Stimulated activated CD4-positive, alpha-beta T cell treated with anti-CD3 and anti-CD28 coated beads, Interleukin-1b, Interleukin-23, amount 100 ng/mL, for 4 hours (primary cell): ENCODE measurements at regions not wholly inside any gene's neighbourhood (a gene's known extent, or its start where the extent isn't known, plus 50 kb on each side); places are given as distances from the start of the nearest gene placed in this dataset.

ENCODE experiments used
- DNase-seq, 2 donors: peaks; one replicate each; pipeline ENCODE4 v3.0.0-alpha.2; 2020; ENCODE audit warnings: low read depth in 2 of 2

- no peak for DNase-seq
Measured at GRCh38 chr3:181660337-181660736, 51.4 kb upstream of the SOX2 start.

DNA sequence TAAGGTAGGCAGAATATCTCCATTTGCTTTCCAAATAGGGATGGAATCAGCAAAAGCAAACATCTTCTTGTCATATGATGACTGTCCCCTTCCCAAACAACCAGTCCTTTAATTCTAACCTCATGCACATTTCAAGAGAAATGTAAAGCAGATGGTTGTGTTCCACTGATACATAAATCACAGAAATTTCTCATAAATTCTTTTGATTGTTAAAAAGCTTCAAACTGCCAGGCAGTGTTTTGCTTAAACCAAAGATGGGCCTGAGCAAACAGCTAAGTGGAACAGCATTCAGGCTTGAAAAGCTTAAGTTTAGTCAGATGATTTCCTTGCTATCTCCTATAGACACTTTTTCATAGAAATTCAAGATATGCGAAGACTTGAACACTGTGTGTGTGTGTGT, 74.3 kb upstream of the SOX2 start:
- DNase-seq: no peak

DNA sequence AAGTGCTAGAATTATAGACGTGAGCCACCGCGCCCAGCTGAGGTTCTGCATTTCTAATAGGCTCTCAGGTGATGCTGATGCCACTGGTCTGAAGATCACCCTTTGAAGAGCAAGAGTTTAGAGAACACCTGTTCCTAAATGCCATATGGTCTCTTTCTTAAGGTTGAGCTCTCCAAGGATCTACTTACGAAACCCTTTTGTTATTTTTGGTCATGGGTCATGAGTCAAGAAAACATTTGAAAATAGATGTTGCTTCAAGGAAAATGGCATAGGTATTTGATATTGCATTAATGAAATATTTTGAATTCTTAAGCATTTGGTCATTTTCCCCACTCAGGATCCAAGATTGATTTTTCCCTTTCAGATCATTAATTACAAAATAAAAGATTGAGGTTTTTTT, 74.7 kb upstream of the SOX2 start:
- DNase-seq: no peak

- no peak for DNase-seq
Measured at GRCh38 chr3:181635141-181635540, 76.6 kb upstream of the SOX2 start.

GRCh38 chr3:181633556-181633955, 78.2 kb upstream of the SOX2 start:
- no peak for DNase-seq

GRCh38 chr3:181631901-181632300, 79.8 kb upstream of the SOX2 start:
- DNase-seq: no peak

DNA sequence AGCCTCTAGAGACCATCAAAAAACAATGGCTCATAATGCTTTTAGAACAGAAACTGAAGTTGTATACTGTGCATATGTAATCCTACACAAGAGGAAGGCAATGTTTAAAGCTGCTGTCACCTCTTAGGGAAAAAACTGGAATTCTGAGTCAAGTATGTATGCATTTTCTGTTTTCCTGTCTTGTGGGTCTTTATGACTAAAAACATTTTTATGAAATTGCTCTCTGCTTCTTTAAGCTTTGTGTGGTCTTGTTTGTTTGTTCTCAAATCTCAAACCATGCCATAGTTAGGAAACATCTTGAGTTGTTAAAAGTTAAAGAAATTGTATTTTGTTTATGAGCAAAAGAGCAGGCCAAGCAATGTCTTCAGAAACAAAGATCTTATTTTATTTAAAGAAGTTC, 80.9 kb upstream of the SOX2 start:
- DNase-seq: no peak

- DNase-seq: no peak
Measured at GRCh38 chr3:181629711-181630110, 82.0 kb upstream of the SOX2 start.

DNA sequence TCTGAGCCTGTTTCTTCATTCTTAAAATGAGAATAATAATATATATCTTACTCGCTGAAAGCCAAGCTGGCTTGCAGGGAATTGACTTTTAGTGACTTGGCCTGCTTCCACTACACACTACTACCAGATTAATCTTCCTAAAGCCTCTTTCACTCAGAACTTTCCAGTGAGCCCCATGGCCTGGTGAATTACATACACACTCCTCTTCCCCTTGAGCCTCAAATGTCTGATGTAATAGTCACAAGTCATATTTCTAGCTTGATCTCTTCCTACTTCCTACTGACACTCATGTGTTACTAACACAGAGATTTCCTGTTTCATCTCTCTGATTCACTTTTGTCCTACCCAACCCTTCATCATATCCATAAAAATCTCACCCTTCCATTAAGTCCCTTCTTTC, 82.7 kb upstream of the SOX2 start:
- DNase-seq: no peak

DNA sequence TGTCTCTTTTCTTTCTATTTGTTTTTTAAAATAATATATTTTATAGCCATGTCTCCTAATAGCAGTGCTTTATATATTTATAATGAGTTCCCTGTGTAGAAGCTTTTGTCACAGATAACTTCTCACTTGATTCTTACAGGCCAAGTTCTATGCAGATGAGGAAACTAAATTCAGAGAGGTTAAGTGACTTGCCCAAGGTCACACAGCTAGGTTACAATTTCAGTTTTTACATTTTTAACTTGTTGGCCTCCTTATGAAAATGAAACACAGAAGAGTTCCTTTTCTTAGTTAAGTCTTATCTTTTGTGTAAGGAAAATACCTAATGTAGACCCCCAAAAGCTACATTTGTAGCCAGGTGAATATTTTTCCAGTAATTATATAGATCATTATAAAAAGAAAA, 83.3 kb upstream of the SOX2 start:
- no peak for DNase-seq

DNA sequence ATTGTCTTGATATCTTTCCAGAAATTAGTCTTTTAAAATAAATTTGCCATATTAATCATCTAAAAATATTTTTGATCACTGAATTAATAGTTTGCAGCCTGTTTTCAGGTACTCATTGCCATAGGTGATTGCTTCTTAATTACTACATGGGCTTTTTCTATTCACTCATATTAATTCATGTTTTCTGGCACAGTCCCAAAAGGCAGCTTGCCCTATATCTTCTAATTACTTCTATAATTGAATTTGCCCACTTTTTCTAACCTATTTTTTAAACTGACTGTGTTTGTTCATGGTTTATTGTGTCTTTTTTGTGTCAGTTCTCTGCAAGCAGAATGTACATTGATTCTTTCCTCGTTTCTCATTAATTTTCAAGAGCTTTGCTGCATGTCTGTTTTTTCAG, 85.7 kb upstream of the SOX2 start:
- DNase-seq: no peak

DNA sequence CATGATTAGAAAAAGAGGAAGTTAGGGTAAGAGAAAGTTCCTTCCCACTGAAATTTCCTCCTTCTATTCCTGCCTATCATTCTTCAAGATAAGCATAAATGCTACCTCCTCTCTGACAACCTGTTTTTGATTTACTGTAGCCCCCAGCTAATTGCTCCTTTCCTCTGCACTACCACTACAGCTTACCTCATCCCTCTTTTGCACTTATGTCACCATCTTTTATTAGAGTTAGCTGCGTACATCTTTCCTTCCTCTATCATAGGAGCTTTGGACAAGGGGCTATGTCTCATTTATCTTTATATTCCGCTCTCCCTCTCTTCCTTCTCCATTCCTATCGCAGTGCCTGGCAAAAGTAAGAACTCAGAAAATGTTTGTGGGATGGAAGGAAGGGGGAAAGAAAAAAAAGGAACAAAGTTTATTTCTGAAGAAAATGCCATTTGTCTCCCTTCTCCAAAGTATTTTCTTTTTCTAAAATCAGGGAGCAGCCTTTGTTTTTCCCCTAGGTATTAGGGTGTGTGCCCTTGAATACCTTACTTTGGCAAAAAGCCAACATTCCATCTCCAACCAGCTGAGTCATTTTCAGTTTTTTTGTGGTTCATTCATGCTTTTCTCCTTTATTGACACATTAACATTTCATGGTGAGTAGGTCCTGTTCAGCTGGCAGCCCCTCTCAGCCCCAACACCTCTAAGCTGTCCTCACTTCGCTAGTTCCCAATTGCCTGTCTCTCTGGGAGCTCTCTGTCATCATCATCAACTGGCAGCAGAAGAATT, 87.6 kb upstream of the SOX2 start:
- no peak for DNase-seq

DNA sequence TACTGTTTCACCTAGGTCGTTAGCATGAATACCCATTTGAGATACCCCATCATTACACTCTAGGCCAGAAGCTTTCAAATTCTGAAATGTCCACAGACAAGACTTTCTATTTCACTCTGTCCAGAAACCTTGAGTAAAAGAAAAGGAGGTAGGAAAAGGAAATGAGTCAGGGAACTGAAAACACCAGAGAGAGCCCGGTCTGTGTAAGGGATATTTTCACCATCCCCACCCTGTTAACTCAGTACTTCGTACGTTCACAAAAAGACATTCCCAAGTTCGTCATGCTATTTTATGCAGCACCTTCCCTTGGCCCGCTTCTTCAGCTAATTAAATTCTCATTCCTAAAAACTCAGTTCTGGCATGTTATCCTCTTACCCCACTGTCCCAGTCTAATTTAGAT, 89.4 kb upstream of the SOX2 start:
- no peak for DNase-seq

- DNase-seq: no peak
Measured at GRCh38 chr3:181619897-181620296, 91.8 kb upstream of the SOX2 start.

DNA sequence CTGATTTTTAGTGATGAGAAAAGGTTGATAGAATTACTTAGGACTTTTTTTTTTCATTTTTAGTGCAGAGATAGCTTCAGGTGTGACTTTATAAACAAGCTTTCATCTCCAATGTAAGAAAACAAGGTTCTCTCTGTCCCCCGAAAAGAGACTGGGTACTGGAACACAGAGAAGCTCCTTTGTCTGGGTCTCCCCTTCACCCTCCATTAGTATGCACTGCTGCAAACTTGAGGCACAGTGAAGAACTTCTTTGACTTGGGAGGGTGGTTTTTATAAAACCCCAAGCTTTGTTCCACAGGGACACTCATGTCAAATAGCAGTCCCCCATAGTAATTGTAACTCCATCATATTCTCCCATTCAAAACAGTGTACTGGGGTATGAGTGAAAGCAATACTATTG, 93.5 kb upstream of the SOX2 start:
- DNase-seq: no peak

DNA sequence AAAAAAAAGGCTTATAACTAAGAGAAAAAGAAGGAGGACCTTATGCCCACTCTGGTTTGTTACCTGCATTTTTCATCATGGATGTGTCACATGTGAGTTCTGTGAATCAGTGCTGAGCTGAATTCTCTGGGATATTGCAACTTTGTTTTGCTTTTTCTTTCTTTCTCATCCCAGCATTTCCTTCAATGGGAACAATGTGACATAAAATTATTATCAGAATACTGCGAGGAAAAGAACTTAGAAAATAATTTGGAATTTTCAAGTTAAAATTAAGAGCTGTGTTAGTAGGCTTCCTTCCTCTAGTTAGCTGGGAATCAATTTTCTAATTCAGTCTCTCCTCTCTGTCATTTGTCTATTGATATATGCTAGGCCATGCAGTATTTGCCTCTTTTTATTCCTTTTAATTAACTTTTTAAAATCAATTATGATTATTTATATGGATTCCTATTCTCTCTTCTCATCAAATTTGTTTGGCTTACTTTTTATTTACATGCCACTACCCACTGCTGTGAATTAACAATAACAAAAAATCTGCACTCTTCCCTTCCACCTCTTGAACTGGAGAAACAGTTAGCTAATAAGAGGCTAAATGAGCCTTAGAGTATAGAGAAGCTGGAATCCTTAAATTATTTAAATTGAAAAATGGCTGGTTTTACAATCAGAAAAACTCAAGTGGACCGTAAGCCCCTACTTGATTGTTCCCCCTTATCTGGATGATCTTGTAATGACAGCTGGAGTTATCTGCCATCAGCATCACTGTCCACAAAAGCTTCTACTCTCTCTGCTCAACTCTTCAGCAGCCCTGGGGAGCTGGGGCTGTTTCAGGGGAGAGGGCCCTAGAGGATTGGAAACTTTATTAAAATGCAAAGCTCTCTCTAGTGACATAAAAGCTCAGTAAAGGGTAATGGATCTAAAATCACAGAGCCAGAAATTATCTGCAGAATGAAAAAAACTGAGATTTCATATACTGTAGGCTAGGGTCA, 95.3 kb upstream of the SOX2 start:
- no peak for DNase-seq

GRCh38 chr3:181615666-181616065, 96.1 kb upstream of the SOX2 start:
- no peak for DNase-seq

- no peak for DNase-seq
Measured at GRCh38 chr3:181614878-181615277, 96.8 kb upstream of the SOX2 start.

DNA sequence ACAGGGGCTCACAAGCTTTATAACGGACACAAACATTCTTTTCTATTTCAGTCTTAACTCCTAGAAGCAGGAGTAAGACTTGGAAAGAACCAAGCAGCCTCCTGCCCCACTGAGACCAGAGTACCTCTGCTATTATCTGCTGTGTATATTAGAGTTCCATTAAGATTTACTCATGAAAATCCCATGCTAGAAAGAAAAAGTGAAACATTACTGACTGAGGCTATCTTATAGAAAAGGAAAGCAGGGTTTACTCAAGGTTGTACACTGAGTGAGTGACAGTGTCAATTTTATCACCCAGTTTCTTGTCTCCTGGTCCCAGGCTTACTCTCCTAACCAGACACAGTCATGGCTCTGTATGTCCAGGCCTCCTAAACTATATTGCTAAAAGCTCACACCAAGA, 97.9 kb upstream of the SOX2 start:
- no peak for DNase-seq

DNA sequence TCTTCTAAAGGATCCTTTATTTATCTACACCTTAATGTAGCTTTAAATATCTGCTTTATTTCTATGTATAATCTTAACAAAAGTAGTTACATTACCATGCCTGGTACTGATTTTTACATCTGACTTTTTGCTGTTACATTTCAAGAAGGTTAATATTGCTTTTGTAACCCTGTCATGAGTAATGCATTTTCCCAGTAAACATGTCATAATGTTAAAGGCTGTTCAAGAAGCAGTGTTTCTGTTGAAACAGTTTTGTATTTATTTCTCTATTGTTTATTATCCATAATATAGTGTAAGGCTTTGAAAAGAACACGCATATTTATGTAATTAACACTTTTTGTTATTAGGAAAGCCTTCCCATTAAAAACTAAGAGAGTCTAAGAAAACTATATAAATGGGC, 98.5 kb upstream of the SOX2 start:
- DNase-seq: no peak

GRCh38 chr3:181610973-181611265, 100.8 kb upstream of the SOX2 start:
- no peak for DNase-seq

- DNase-seq: no peak
Measured at GRCh38 chr3:181610083-181610972, 101.4 kb upstream of the SOX2 start.
